ENCODE measurements at regions not wholly inside any gene's neighbourhood (a gene's known extent, or its start where the extent isn't known, plus 50 kb on each side); places are given as distances from the start of the nearest gene placed in this dataset.
"Not testable (repeated sequence)": the region's sequence is repeated elsewhere in the genome, so short reads cannot be mapped to it uniquely, and the experiment has no call there.

- ATAC-seq: no peak
- TF ChIP-seq ZNF8 (CRISPR knock-in tag; IDR thresholded peaks at IDR 0.05) (no peak), ISL1 (CRISPR knock-in tag; IDR thresholded peaks at IDR 0.05) (no peak), PPARA (CRISPR knock-in tag; IDR thresholded peaks at IDR 0.05; ENCODE audit: borderline replicate concordance) (no peak), BACH2 (CRISPR knock-in tag; IDR thresholded peaks at IDR 0.05; ENCODE audit: borderline replicate concordance) (no peak), ZNF70 (CRISPR knock-in tag; IDR thresholded peaks at IDR 0.05) (no peak), TCF4 (CRISPR knock-in tag; IDR thresholded peaks at IDR 0.05; ENCODE audit: borderline replicate concordance) (no peak), ARNTL (CRISPR knock-in tag; IDR thresholded peaks at IDR 0.05; ENCODE audit: borderline replicate concordance, low read depth) (no peak), SNAI2 (CRISPR knock-in tag; IDR thresholded peaks at IDR 0.05) (no peak)
Measured at GRCh38 chr22:44621401-44622146, 80.4 kb upstream of the PRR5 start.

- TF ChIP-seq OSR1 (CRISPR knock-in tag; IDR thresholded peaks at IDR 0.05) (no peak), ESRRG (CRISPR knock-in tag; IDR thresholded peaks at IDR 0.05) (no peak), ARNTL (CRISPR knock-in tag; IDR thresholded peaks at IDR 0.05; ENCODE audit: borderline replicate concordance, low read depth) (no peak), ZFP3 (CRISPR knock-in tag; IDR thresholded peaks at IDR 0.05) (no peak)
- ATAC-seq: no peak
Measured at GRCh38 chr22:44620841-44621257, 81.2 kb upstream of the PRR5 start.

- no peak for ATAC-seq
- TF ChIP-seq CSDC2 (CRISPR knock-in tag; IDR thresholded peaks at IDR 0.05): no peak
- TF ChIP-seq ZNF565 (CRISPR knock-in tag; conservative IDR thresholded peaks at IDR 0.05; ENCODE audit: low read depth): no peak
- TF ChIP-seq OSR1 (CRISPR knock-in tag; IDR thresholded peaks at IDR 0.05): no peak
- TF ChIP-seq TOX (CRISPR knock-in tag; IDR thresholded peaks at IDR 0.05; ENCODE audit: borderline replicate concordance): no peak
- TF ChIP-seq TSHZ2 (CRISPR knock-in tag; IDR thresholded peaks at IDR 0.05): no peak
- TF ChIP-seq PPARA (CRISPR knock-in tag; IDR thresholded peaks at IDR 0.05; ENCODE audit: borderline replicate concordance): no peak
- TF ChIP-seq ZFP30 (CRISPR knock-in tag; IDR thresholded peaks at IDR 0.05): no peak
- TF ChIP-seq RARB (CRISPR knock-in tag; IDR thresholded peaks at IDR 0.05): no peak
- no peak for TF ChIP-seq SNAI2 (CRISPR knock-in tag; IDR thresholded peaks at IDR 0.05)
- no peak for TF ChIP-seq PATZ1 (CRISPR knock-in tag; IDR thresholded peaks at IDR 0.05; ENCODE audit: borderline replicate concordance)
- no peak for TF ChIP-seq CREB5 (CRISPR knock-in tag; IDR thresholded peaks at IDR 0.05; ENCODE audit: low read depth)
- no peak for TF ChIP-seq ARNTL (CRISPR knock-in tag; IDR thresholded peaks at IDR 0.05; ENCODE audit: borderline replicate concordance, low read depth)
- TF ChIP-seq ESRRG (CRISPR knock-in tag; IDR thresholded peaks at IDR 0.05): no peak
- TF ChIP-seq ZFP3 (CRISPR knock-in tag; IDR thresholded peaks at IDR 0.05): no peak
- no peak for TF ChIP-seq ZNF8 (CRISPR knock-in tag; IDR thresholded peaks at IDR 0.05)
- TF ChIP-seq TCF4 (CRISPR knock-in tag; IDR thresholded peaks at IDR 0.05; ENCODE audit: borderline replicate concordance): no peak
- TF ChIP-seq BACH2 (CRISPR knock-in tag; IDR thresholded peaks at IDR 0.05; ENCODE audit: borderline replicate concordance): no peak
- TF ChIP-seq ISL1 (CRISPR knock-in tag; IDR thresholded peaks at IDR 0.05): no peak
- TF ChIP-seq POU6F1 (CRISPR knock-in tag; IDR thresholded peaks at IDR 0.05; ENCODE audit: borderline replicate concordance, low read depth): no peak
Measured at GRCh38 chr22:44620129-44620840, 81.7 kb upstream of the PRR5 start.

GRCh38 chr22:44619560-44620128, 82.4 kb upstream of the PRR5 start:
- ATAC-seq: not testable (repeated sequence)

GRCh38 chr22:44618910-44619309, 83.1 kb upstream of the PRR5 start:
- not testable (repeated sequence) for ATAC-seq
